ENCODE measurements at regions not wholly inside any gene's neighbourhood (a gene's known extent, or its start where the extent isn't known, plus 50 kb on each side); places are given as distances from the start of the nearest gene placed in this dataset.

DNA sequence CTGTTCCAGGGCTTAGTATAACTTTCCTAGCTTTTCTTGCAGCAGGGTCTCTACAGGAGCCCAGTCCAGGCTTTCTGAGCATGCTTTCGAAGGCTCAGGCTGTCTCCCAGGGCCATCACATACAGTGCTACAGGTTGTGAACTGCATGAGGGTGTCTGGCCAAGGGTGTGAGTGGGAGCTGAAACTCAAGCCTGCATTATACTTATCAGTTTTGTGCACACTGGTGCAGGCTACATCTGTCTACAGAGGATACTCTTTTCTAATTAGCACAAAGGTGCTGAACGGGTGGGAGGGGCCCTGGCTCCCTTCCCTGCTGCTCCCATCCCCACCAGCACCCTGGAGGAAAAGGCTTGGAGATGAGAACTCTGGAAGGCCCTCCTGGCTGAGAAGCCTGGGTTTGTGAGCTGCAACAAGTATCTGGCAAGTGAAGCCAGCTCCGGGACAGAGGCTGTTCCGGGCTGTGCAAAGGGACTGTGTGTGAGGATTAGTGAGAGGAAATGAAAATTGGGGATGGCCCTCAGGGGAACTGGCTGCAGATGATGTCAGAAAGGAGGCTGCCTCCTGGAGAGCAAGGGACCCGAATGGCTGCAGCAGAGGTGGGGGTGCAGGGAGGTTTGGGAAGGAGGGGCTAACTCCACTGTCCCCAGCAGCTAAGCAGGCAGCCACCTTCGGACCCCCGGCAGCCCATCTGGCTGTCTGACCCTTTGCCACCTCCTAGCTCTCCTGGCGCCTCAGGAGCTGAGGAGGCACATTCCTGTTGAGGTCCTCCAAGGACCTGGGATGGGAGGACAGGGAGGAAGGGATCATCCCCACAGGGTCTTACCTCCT lies 68.5 kb downstream of the EFNB1 start:
- FAIRE-seq = no peak
- no peak overlapping the region for H3K27ac ChIP-seq (ENCODE audit: insufficient read depth, low read depth, low read length)
- BruUV-seq (replicated peaks) = no TSS peak
- H3K4me3 ChIP-seq (replicated peaks in 1 of 3; ENCODE audit: insufficient read depth in 1 of 3, low read depth in 1 of 3, low read length in 3 of 3) = no peak overlapping the region
- ChIA-PET POLR2A (no interaction called here), CTCF (no interaction called here)
- intact Hi-C loops (cut with micrococcal nuclease) = no loop called here
- H3K4me1 ChIP-seq (ENCODE audit: control insufficient read depth, extremely low read depth, insufficient read depth, low read length) = peaks cover 15% of the 10 kb centered on the region
- dilution Hi-C loops (cut with MboI; ENCODE audit: extremely low pct_ligation_motif_present, low sequenced_read_pairs) = no loop called here
- TF ChIP-seq POLR2A (IDR thresholded peaks at IDR 0.05; ENCODE audit: low read depth, low read length) = no peak
- no peak for TF ChIP-seq MYC (IDR thresholded peaks at IDR 0.05; ENCODE audit: low read depth, low read length)
- TF ChIP-seq, protein P1, sequence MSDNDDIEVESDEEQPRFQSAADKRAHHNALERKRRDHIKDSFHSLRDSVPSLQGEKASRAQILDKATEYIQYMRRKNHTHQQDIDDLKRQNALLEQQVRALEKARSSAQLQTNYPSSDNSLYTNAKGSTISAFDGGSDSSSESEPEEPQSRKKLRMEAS (IDR thresholded peaks at IDR 0.05; ENCODE audit: insufficient read depth, insufficient read length) = no peak
- no peak for TF ChIP-seq POLR2AphosphoS5 (IDR thresholded peaks at IDR 0.05; ENCODE audit: insufficient read depth, low read depth, low read length)
- no peak for TF ChIP-seq EZH2 (IDR thresholded peaks at IDR 0.05; ENCODE audit: borderline replicate concordance, low read depth, low read length, severe bottlenecking)
- TF ChIP-seq FOS (IDR thresholded peaks at IDR 0.05; ENCODE audit: borderline replicate concordance, insufficient read depth, low read length) = no peak
- TF ChIP-seq JUN (IDR thresholded peaks at IDR 0.05; ENCODE audit: borderline replicate concordance, insufficient read depth, insufficient read length, low read depth) = no peak
- no peaks in the 10 kb centered on the region for H3K9me1 ChIP-seq (replicated peaks; ENCODE audit: control insufficient read depth, extremely low read depth, insufficient read depth, low read length)
- H2AFZ ChIP-seq (ENCODE audit: low read depth, low read length) = no peak overlapping the region
- no peaks in the 10 kb centered on the region for H4K20me1 ChIP-seq (replicated peaks; ENCODE audit: control insufficient read depth, extremely low read depth, insufficient read depth, low read length)
- H3K4me2 ChIP-seq (ENCODE audit: insufficient read depth, low read length) = no peak overlapping the region
- no peaks in the 10 kb centered on the region for H3K79me2 ChIP-seq (ENCODE audit: control insufficient read depth, insufficient read depth, low read length)
- no peaks in the 10 kb centered on the region for H3K27me3 ChIP-seq (ENCODE audit: control insufficient read depth in 2 of 2, insufficient read depth in 2 of 2, low read length in 2 of 2)
- no peak for DNase-seq (ENCODE audit: low read depth, low spot score)
- H3K9ac ChIP-seq (replicated peaks; ENCODE audit: extremely low read depth, insufficient read depth, low read length) = no peak overlapping the region
- no peaks in the 10 kb centered on the region for H3K36me3 ChIP-seq (ENCODE audit: control insufficient read depth in 2 of 2, extremely low read depth in 1 of 2, insufficient read depth in 2 of 2, low read length in 2 of 2)
- H3K9me3 ChIP-seq (replicated peaks; ENCODE audit: control insufficient read depth, insufficient read depth, low read length) = no peaks in the 10 kb centered on the region

DNA sequence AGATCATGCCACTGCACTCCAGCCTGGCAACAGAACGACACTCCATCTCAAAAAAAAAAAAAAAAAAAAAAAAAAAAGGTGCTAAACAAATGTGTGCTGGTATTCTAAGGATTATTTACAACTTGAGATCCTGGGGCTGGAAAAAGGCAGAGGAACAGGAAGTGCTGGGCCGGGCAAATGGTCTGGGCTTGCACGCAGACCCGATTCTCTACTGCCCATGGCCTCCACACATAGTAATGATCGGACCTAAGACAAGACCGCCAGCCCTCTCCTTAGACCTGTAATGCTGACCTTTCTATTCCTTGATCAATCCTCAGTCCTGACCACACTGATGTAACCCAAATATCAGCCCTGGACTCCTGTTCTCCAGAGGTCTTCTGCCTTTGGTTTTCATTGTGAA lies 67.8 kb downstream of the EFNB1 start:
- Histone ChIP-seq H3K4me1 (ENCODE audit: control insufficient read depth, extremely low read depth, insufficient read depth, low read length) (peaks cover 15% of the 10 kb centered on the region), H3K27ac (ENCODE audit: insufficient read depth, low read depth, low read length) (no peak overlapping the region), H3K9ac (replicated peaks; ENCODE audit: extremely low read depth, insufficient read depth, low read length) (no peak overlapping the region), H3K4me3 (replicated peaks in 1 of 3; ENCODE audit: insufficient read depth in 1 of 3, low read depth in 1 of 3, low read length in 3 of 3) (no peak overlapping the region), H3K9me1 (replicated peaks; ENCODE audit: control insufficient read depth, extremely low read depth, insufficient read depth, low read length) (no peaks in the 10 kb centered on the region), H3K4me2 (ENCODE audit: insufficient read depth, low read length) (no peak overlapping the region), H3K9me3 (replicated peaks; ENCODE audit: control insufficient read depth, insufficient read depth, low read length) (no peaks in the 10 kb centered on the region), H4K20me1 (replicated peaks; ENCODE audit: control insufficient read depth, extremely low read depth, insufficient read depth, low read length) (no peaks in the 10 kb centered on the region), H3K36me3 (ENCODE audit: control insufficient read depth in 2 of 2, extremely low read depth in 1 of 2, insufficient read depth in 2 of 2, low read length in 2 of 2) (no peaks in the 10 kb centered on the region), H2AFZ (ENCODE audit: low read depth, low read length) (no peak overlapping the region), H3K27me3 (ENCODE audit: control insufficient read depth in 2 of 2, insufficient read depth in 2 of 2, low read length in 2 of 2) (no peaks in the 10 kb centered on the region), H3K79me2 (ENCODE audit: control insufficient read depth, insufficient read depth, low read length) (no peaks in the 10 kb centered on the region)
- no TSS peak for BruUV-seq (replicated peaks)
- no peak for FAIRE-seq
- CTCF ChIA-PET = no interaction called here
- intact Hi-C loops (cut with micrococcal nuclease) = no loop called here
- dilution Hi-C loops (cut with MboI; ENCODE audit: extremely low pct_ligation_motif_present, low sequenced_read_pairs) = no loop called here
- POLR2A ChIA-PET = no interaction called here
- no peak for DNase-seq (ENCODE audit: low read depth, low spot score)
- TF ChIP-seq, protein P1 (IDR thresholded peaks at IDR 0.05; ENCODE audit: insufficient read depth, insufficient read length) = no peak
- TF ChIP-seq GATA2 (IDR thresholded peaks at IDR 0.05; ENCODE audit: insufficient read depth, insufficient read length, low read depth, low read length) (no peak), EZH2 (IDR thresholded peaks at IDR 0.05; ENCODE audit: borderline replicate concordance, low read depth, low read length, severe bottlenecking) (no peak), FOS (IDR thresholded peaks at IDR 0.05; ENCODE audit: borderline replicate concordance, insufficient read depth, low read length) (no peak), MYC (IDR thresholded peaks at IDR 0.05; ENCODE audit: low read depth, low read length) (no peak), POLR2AphosphoS5 (IDR thresholded peaks at IDR 0.05; ENCODE audit: insufficient read depth, low read depth, low read length) (no peak), JUN (IDR thresholded peaks at IDR 0.05; ENCODE audit: borderline replicate concordance, insufficient read depth, insufficient read length, low read depth) (no peak), POLR2A (IDR thresholded peaks at IDR 0.05; ENCODE audit: low read depth, low read length) (no peak)
- TF ChIP-seq, protein P2, sequence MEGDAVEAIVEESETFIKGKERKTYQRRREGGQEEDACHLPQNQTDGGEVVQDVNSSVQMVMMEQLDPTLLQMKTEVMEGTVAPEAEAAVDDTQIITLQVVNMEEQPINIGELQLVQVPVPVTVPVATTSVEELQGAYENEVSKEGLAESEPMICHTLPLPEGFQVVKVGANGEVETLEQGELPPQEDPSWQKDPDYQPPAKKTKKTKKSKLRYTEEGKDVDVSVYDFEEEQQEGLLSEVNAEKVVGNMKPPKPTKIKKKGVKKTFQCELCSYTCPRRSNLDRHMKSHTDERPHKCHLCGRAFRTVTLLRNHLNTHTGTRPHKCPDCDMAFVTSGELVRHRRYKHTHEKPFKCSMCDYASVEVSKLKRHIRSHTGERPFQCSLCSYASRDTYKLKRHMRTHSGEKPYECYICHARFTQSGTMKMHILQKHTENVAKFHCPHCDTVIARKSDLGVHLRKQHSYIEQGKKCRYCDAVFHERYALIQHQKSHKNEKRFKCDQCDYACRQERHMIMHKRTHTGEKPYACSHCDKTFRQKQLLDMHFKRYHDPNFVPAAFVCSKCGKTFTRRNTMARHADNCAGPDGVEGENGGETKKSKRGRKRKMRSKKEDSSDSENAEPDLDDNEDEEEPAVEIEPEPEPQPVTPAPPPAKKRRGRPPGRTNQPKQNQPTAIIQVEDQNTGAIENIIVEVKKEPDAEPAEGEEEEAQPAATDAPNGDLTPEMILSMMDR (IDR thresholded peaks at IDR 0.05; ENCODE audit: extremely low read depth in 1 of 2, insufficient read depth in 1 of 2, low read depth in 1 of 2, low read length in 2 of 2) = no peak

All from endothelial cell of umbilical vein (primary cell).